Left ventricle myocardium inferior (tissue), 1 donor: ENCODE measurements at regions not wholly inside any gene's neighbourhood (a gene's known extent, or its start where the extent isn't known, plus 50 kb on each side); places are given as distances from the start of the nearest gene placed in this dataset.
"Not testable (repeated sequence)": the region's sequence is repeated elsewhere in the genome, so short reads cannot be mapped to it uniquely, and the experiment has no call there.

Experiments used
- DNase-seq: peaks from one replicate; pipeline ENCODE4 v3.0.0-alpha.2; 2020
- H3K27ac ChIP-seq: fragments of 200-600 bp; replicated peaks from 2 replicates; pipeline ENCODE4 v1.8.0; 2021
- H3K27me3 ChIP-seq: fragments of 200-600 bp; 2 replicates; pipeline ENCODE4 v1.8.0; 2021; ENCODE audit warnings: low read depth
- H3K36me3 ChIP-seq: fragments of 200-600 bp; 2 replicates; pipeline ENCODE4 v1.8.0; 2021
- H3K4me1 ChIP-seq: fragments of 200-600 bp; 2 replicates; pipeline ENCODE4 v1.8.0; 2021
- H3K4me3 ChIP-seq: fragments of 200-600 bp; 2 replicates; pipeline ENCODE4 v1.8.0; 2021; ENCODE audit warnings: mild to moderate bottlenecking, moderate library complexity
- H3K9me3 ChIP-seq: fragments of 200-600 bp; replicated peaks from 2 replicates; pipeline ENCODE4 v1.8.0; 2021
- intact Hi-C: fragments of 100-400 bp; cut with micrococcal nuclease; formaldehyde crosslinking; loops from one replicate; pipeline ENCODE4 v1.11.0; 2022
- TF ChIP-seq, protein P1 (sequence below): fragments of 200-600 bp; IDR thresholded peaks from 2 replicates; pipeline ENCODE4 v1.8.0; 2021; ENCODE audit warnings: antibody characterized with exemption, mild to moderate bottlenecking, borderline replicate concordance
- donor health status: DM: no; HTN: yes; CAD: no; lungs with severe emphysema.

DNA sequence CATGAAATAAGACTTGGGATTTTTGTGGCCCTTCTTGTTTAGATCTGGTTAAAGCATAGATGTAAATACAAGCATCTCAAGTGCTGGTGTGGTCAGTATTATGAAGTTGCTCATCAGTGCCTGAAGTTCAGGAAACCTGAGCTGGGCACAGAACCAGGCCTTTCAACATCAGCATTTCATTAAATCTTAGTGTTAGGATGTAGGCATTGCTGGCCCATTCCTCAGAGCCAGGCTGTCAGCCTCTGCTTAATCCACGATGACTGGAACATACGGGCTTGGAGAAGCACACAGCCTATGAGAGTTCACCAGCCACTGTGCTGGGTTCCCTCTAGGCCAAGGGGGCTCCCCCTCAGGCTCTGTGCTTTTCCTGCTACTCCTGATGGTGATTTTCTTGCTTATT lies 270.2 kb downstream of the EN1 start:
- intact Hi-C loops, result no loop called here

GRCh38 chr2:118576109-118576855 lies 271.2 kb downstream of the EN1 start:
- Histone ChIP-seq H3K27me3 (peaks cover 19% of the 10 kb centered on the region), H3K9me3 (no peaks in the 10 kb centered on the region), H3K36me3 (no peaks in the 10 kb centered on the region), H3K27ac (no peak overlapping the region), H3K4me1 (no peaks in the 10 kb centered on the region), H3K4me3 (no peak overlapping the region)
- intact Hi-C loops, result no loop called here
- TF ChIP-seq, protein P1, sequence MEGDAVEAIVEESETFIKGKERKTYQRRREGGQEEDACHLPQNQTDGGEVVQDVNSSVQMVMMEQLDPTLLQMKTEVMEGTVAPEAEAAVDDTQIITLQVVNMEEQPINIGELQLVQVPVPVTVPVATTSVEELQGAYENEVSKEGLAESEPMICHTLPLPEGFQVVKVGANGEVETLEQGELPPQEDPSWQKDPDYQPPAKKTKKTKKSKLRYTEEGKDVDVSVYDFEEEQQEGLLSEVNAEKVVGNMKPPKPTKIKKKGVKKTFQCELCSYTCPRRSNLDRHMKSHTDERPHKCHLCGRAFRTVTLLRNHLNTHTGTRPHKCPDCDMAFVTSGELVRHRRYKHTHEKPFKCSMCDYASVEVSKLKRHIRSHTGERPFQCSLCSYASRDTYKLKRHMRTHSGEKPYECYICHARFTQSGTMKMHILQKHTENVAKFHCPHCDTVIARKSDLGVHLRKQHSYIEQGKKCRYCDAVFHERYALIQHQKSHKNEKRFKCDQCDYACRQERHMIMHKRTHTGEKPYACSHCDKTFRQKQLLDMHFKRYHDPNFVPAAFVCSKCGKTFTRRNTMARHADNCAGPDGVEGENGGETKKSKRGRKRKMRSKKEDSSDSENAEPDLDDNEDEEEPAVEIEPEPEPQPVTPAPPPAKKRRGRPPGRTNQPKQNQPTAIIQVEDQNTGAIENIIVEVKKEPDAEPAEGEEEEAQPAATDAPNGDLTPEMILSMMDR, result no peak
- DNase-seq, result no peak

More for the DNA sequence above, 270.2 kb downstream of the EN1 start:
- TF ChIP-seq, protein P1, result no peak
- DNase-seq, result no peak
- Histone ChIP-seq H3K27ac (no peak overlapping the region), H3K36me3 (no peaks in the 10 kb centered on the region), H3K27me3 (peaks cover 28% of the 10 kb centered on the region), H3K4me3 (no peak overlapping the region), H3K4me1 (no peaks in the 10 kb centered on the region), H3K9me3 (no peaks in the 10 kb centered on the region)

- H3K4me1 ChIP-seq, H3K4me3 ChIP-seq, DNase-seq, intact Hi-C loops, H3K27ac ChIP-seq, H3K9me3 ChIP-seq, H3K36me3 ChIP-seq, H3K27me3 ChIP-seq: not testable (repeated sequence)
These were observed 275.1 kb downstream of the EN1 start for GRCh38 chr2:118572380-118572779.

- no peak for DNase-seq
- H3K27me3 ChIP-seq, result peaks cover 10% of the 10 kb centered on the region
- H3K4me1 ChIP-seq, result no peaks in the 10 kb centered on the region
- H3K4me3 ChIP-seq, result no peak overlapping the region
- intact Hi-C loops, result no loop called here
- no peaks in the 10 kb centered on the region for H3K36me3 ChIP-seq
- no peak overlapping the region for H3K27ac ChIP-seq
- TF ChIP-seq, protein P1, result no peak
- H3K9me3 ChIP-seq, result no peaks in the 10 kb centered on the region
These were observed 277.4 kb downstream of the EN1 start for GRCh38 chr2:118569876-118570535.

- intact Hi-C loops, result no loop called here
- no peaks in the 10 kb centered on the region for H3K36me3 ChIP-seq
- H3K27ac ChIP-seq, result no peak overlapping the region
- no peak for DNase-seq
- H3K4me3 ChIP-seq, result no peak overlapping the region
- TF ChIP-seq, protein P1, result no peak
- H3K9me3 ChIP-seq, result no peaks in the 10 kb centered on the region
- peaks cover 16% of the 10 kb centered on the region for H3K27me3 ChIP-seq
- no peaks in the 10 kb centered on the region for H3K4me1 ChIP-seq
These were observed 278.7 kb downstream of the EN1 start for GRCh38 chr2:118568700-118569099.
